Upper lobe of left lung (tissue), 4 donors: ENCODE measurements at regions not wholly inside any gene's neighbourhood (a gene's known extent, or its start where the extent isn't known, plus 50 kb on each side); places are given as distances from the start of the nearest gene placed in this dataset.

ENCODE experiments used
- EP300 ChIP-seq, 4 donors: sonication (generic); formaldehyde crosslinking; IDR thresholded peaks; one replicate each; pipeline ENCODE4 v1.5.1; 2017; ENCODE audit warnings: antibody characterized with exemption in 4 of 4, control low read depth in 2 of 4
- POLR2A ChIP-seq, 4 donors: fragments of 450-650 bp; IDR thresholded peaks; one replicate each; pipeline ENCODE4 v1.5.1; 2016 to 2017; ENCODE audit warnings: antibody characterized with exemption in 4 of 4, mild to moderate bottlenecking in 2 of 4
- TF ChIP-seq, protein P1 (sequence below), 6 experiments: fragments of 450-650 bp in 4 of 6; fragments of 200-600 bp in 2 of 6; sonication (generic) in 2 of 6; IDR thresholded peaks; one replicate each; pipeline ENCODE4 v1.5.1; 2016 to 2019; ENCODE audit warnings: antibody characterized with exemption in 6 of 6

DNA sequence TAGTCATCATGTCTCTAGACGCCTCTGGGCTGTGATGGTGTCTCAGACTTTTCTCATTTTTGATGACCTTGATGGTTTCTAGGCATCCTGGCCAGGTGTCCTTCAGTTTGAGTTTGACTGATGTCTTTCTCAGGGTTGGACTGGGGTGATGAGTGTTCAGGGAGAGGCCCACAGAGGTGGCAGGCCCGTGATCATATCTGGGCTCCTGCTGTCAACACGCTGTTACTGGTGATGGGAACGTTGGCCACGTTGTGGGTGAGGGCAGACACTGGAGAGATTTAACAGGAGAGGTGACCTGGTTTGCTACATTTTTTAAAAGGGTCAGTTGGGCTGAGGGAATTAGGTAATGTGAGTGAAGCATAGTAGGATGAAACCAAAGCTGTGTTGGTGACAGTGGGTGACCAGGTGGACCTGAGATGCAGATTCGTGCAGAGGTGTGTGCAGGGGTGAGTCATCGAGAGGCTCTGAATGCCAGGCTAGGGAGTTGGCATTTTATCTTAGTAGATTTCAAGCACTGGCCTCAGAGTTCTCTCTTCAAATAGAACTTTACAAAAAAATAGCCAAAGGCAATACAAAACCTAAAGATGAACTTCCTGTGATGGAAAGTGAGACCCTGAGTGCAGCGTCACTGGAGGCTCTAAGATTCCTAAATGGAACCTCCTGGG, 174.1 kb downstream of the CDH26 start:
- TF ChIP-seq, protein P1, sequence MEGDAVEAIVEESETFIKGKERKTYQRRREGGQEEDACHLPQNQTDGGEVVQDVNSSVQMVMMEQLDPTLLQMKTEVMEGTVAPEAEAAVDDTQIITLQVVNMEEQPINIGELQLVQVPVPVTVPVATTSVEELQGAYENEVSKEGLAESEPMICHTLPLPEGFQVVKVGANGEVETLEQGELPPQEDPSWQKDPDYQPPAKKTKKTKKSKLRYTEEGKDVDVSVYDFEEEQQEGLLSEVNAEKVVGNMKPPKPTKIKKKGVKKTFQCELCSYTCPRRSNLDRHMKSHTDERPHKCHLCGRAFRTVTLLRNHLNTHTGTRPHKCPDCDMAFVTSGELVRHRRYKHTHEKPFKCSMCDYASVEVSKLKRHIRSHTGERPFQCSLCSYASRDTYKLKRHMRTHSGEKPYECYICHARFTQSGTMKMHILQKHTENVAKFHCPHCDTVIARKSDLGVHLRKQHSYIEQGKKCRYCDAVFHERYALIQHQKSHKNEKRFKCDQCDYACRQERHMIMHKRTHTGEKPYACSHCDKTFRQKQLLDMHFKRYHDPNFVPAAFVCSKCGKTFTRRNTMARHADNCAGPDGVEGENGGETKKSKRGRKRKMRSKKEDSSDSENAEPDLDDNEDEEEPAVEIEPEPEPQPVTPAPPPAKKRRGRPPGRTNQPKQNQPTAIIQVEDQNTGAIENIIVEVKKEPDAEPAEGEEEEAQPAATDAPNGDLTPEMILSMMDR (IDR thresholded peaks at IDR 0.05) = no peak
- no peak for TF ChIP-seq EP300 (IDR thresholded peaks at IDR 0.05)
- no peak for TF ChIP-seq POLR2A (IDR thresholded peaks at IDR 0.05)
